ENCODE measurements at regions not wholly inside any gene's neighbourhood (a gene's known extent, or its start where the extent isn't known, plus 50 kb on each side); places are given as distances from the start of the nearest gene placed in this dataset.

DNA sequence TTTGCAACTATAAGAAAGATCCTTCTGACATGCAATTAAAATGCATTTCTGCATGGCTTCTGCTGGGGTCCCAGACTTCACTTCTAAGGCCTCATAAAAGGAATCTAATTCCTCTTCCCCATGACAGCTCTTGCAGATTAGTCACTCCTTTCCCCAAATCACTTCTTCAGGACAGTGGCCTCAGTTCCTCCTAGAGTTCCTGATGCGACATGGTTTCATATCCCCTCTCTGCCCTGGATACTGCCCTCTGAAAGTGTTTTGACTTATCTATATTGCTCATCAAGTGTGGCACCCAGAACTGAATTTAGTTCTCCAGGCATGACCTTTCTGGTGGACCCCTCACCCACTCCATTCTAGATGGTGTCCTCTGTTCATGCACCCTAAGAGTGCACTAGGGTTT lies 238.1 kb downstream of the FOXO1 start:
- no peak for TF ChIP-seq NR1H2 (CRISPR knock-in tag; IDR thresholded peaks at IDR 0.05)
- TF ChIP-seq, protein P1, sequence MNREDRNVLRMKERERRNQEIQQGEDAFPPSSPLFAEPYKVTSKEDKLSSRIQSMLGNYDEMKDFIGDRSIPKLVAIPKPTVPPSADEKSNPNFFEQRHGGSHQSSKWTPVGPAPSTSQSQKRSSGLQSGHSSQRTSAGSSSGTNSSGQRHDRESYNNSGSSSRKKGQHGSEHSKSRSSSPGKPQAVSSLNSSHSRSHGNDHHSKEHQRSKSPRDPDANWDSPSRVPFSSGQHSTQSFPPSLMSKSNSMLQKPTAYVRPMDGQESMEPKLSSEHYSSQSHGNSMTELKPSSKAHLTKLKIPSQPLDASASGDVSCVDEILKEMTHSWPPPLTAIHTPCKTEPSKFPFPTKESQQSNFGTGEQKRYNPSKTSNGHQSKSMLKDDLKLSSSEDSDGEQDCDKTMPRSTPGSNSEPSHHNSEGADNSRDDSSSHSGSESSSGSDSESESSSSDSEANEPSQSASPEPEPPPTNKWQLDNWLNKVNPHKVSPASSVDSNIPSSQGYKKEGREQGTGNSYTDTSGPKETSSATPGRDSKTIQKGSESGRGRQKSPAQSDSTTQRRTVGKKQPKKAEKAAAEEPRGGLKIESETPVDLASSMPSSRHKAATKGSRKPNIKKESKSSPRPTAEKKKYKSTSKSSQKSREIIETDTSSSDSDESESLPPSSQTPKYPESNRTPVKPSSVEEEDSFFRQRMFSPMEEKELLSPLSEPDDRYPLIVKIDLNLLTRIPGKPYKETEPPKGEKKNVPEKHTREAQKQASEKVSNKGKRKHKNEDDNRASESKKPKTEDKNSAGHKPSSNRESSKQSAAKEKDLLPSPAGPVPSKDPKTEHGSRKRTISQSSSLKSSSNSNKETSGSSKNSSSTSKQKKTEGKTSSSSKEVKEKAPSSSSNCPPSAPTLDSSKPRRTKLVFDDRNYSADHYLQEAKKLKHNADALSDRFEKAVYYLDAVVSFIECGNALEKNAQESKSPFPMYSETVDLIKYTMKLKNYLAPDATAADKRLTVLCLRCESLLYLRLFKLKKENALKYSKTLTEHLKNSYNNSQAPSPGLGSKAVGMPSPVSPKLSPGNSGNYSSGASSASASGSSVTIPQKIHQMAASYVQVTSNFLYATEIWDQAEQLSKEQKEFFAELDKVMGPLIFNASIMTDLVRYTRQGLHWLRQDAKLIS (CRISPR knock-in tag; IDR thresholded peaks at IDR 0.05; ENCODE audit: borderline replicate concordance): no peak
- no peak for TF ChIP-seq KAT7 (CRISPR knock-in tag; IDR thresholded peaks at IDR 0.05; ENCODE audit: borderline replicate concordance)
- TF ChIP-seq, protein P2, sequence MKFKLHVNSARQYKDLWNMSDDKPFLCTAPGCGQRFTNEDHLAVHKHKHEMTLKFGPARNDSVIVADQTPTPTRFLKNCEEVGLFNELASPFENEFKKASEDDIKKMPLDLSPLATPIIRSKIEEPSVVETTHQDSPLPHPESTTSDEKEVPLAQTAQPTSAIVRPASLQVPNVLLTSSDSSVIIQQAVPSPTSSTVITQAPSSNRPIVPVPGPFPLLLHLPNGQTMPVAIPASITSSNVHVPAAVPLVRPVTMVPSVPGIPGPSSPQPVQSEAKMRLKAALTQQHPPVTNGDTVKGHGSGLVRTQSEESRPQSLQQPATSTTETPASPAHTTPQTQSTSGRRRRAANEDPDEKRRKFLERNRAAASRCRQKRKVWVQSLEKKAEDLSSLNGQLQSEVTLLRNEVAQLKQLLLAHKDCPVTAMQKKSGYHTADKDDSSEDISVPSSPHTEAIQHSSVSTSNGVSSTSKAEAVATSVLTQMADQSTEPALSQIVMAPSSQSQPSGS (CRISPR knock-in tag; IDR thresholded peaks at IDR 0.05; ENCODE audit: borderline replicate concordance, low read depth): no peak
- TF ChIP-seq, protein P3, sequence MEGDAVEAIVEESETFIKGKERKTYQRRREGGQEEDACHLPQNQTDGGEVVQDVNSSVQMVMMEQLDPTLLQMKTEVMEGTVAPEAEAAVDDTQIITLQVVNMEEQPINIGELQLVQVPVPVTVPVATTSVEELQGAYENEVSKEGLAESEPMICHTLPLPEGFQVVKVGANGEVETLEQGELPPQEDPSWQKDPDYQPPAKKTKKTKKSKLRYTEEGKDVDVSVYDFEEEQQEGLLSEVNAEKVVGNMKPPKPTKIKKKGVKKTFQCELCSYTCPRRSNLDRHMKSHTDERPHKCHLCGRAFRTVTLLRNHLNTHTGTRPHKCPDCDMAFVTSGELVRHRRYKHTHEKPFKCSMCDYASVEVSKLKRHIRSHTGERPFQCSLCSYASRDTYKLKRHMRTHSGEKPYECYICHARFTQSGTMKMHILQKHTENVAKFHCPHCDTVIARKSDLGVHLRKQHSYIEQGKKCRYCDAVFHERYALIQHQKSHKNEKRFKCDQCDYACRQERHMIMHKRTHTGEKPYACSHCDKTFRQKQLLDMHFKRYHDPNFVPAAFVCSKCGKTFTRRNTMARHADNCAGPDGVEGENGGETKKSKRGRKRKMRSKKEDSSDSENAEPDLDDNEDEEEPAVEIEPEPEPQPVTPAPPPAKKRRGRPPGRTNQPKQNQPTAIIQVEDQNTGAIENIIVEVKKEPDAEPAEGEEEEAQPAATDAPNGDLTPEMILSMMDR (IDR thresholded peaks at IDR 0.05): no peak
- TF ChIP-seq, protein P4, sequence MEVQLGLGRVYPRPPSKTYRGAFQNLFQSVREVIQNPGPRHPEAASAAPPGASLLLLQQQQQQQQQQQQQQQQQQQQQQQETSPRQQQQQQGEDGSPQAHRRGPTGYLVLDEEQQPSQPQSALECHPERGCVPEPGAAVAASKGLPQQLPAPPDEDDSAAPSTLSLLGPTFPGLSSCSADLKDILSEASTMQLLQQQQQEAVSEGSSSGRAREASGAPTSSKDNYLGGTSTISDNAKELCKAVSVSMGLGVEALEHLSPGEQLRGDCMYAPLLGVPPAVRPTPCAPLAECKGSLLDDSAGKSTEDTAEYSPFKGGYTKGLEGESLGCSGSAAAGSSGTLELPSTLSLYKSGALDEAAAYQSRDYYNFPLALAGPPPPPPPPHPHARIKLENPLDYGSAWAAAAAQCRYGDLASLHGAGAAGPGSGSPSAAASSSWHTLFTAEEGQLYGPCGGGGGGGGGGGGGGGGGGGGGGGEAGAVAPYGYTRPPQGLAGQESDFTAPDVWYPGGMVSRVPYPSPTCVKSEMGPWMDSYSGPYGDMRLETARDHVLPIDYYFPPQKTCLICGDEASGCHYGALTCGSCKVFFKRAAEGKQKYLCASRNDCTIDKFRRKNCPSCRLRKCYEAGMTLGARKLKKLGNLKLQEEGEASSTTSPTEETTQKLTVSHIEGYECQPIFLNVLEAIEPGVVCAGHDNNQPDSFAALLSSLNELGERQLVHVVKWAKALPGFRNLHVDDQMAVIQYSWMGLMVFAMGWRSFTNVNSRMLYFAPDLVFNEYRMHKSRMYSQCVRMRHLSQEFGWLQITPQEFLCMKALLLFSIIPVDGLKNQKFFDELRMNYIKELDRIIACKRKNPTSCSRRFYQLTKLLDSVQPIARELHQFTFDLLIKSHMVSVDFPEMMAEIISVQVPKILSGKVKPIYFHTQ (CRISPR knock-in tag; IDR thresholded peaks at IDR 0.05): no peak
- no peak for TF ChIP-seq NR3C1 (CRISPR knock-in tag; conservative IDR thresholded peaks at IDR 0.05; ENCODE audit: low read depth)
- TF ChIP-seq TP53 (CRISPR knock-in tag; IDR thresholded peaks at IDR 0.05): no peak
- TF ChIP-seq CREB1 (CRISPR knock-in tag; IDR thresholded peaks at IDR 0.05): no peak
- TF ChIP-seq, protein P5, sequence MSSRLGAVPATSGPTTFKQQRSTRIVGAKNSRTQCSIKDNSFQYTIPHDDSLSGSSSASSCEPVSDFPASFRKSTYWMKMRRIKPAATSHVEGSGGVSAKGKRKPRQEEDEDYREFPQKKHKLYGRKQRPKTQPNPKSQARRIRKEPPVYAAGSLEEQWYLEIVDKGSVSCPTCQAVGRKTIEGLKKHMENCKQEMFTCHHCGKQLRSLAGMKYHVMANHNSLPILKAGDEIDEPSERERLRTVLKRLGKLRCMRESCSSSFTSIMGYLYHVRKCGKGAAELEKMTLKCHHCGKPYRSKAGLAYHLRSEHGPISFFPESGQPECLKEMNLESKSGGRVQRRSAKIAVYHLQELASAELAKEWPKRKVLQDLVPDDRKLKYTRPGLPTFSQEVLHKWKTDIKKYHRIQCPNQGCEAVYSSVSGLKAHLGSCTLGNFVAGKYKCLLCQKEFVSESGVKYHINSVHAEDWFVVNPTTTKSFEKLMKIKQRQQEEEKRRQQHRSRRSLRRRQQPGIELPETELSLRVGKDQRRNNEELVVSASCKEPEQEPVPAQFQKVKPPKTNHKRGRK (CRISPR knock-in tag; IDR thresholded peaks at IDR 0.05; ENCODE audit: borderline replicate concordance): no peak
- no peak for TF ChIP-seq FOXJ3 (CRISPR knock-in tag; IDR thresholded peaks at IDR 0.05; ENCODE audit: borderline replicate concordance)
- TF ChIP-seq, protein P6, sequence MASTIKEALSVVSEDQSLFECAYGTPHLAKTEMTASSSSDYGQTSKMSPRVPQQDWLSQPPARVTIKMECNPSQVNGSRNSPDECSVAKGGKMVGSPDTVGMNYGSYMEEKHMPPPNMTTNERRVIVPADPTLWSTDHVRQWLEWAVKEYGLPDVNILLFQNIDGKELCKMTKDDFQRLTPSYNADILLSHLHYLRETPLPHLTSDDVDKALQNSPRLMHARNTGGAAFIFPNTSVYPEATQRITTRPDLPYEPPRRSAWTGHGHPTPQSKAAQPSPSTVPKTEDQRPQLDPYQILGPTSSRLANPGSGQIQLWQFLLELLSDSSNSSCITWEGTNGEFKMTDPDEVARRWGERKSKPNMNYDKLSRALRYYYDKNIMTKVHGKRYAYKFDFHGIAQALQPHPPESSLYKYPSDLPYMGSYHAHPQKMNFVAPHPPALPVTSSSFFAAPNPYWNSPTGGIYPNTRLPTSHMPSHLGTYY (CRISPR knock-in tag; IDR thresholded peaks at IDR 0.05): no peak
